Liver (tissue), 8 donors: ENCODE measurements at regions not wholly inside any gene's neighbourhood (a gene's known extent, or its start where the extent isn't known, plus 50 kb on each side); places are given as distances from the start of the nearest gene placed in this dataset.

Source experiments
- DNase-seq: peaks from one replicate; pipeline ENCODE4 v3.0.0-alpha.2; 2017; ENCODE audit warnings: low spot score
- H3K27ac ChIP-seq, 2 donors: one replicate each; pipeline ENCODE4 v1.7.0; 2013; ENCODE audit warnings: inconsistent platforms in 2 of 2, low read length in 2 of 2, control low read depth in 1 of 2, low read depth in 1 of 2, mild to moderate bottlenecking in 1 of 2
- H3K27me3 ChIP-seq, 4 donors: one replicate each; pipeline versions ENCODE4 v1.6.1 to v1.7.0; 2013; ENCODE audit warnings: low read length in 3 of 4, inconsistent platforms in 1 of 4, mild to moderate bottlenecking in 1 of 4, moderate library complexity in 1 of 4; ENCODE audit not compliant: control insufficient read depth in 4 of 4, insufficient read depth in 4 of 4
- H3K36me3 ChIP-seq, 4 donors: one replicate each; pipeline versions ENCODE4 v1.6.1 to v1.7.0; 2013; ENCODE audit warnings: low read length in 3 of 4, mild to moderate bottlenecking in 3 of 4, low read depth in 1 of 4, moderate library complexity in 1 of 4; ENCODE audit not compliant: control insufficient read depth in 4 of 4, insufficient read depth in 3 of 4
- H3K4me1 ChIP-seq, 4 donors: one replicate each; pipeline versions ENCODE4 v1.6.1 to v1.7.0; 2013; ENCODE audit warnings: low read length in 3 of 4, mild to moderate bottlenecking in 3 of 4, moderate library complexity in 1 of 4; ENCODE audit not compliant: control insufficient read depth in 4 of 4, insufficient read depth in 4 of 4
- H3K4me3 ChIP-seq, 3 donors: one replicate each; pipeline versions ENCODE4 v1.6.1 to v1.7.0; 2013; ENCODE audit warnings: low read length in 3 of 3, control low read depth in 1 of 3, low read depth in 1 of 3, mild to moderate bottlenecking in 1 of 3
- H3K9ac ChIP-seq, 2 donors: one replicate each; pipeline ENCODE4 v1.7.0; 2013; ENCODE audit warnings: low read length in 2 of 2, mild to moderate bottlenecking in 2 of 2, moderate library complexity in 2 of 2, control low read depth in 1 of 2, low read depth in 1 of 2
- H3K9me3 ChIP-seq, 4 donors: one replicate each; pipeline versions ENCODE4 v1.6.1 to v1.7.0; 2013; ENCODE audit warnings: low read length in 3 of 4; ENCODE audit not compliant: control insufficient read depth in 4 of 4
- CTCF ChIP-seq: fragments of 150-350 bp; IDR thresholded peaks from 2 replicates; pipeline ENCODE4 v1.5.1; 2017; ENCODE audit warnings: improper control_type of control experiment, low read depth, low read length; ENCODE audit not compliant: missing input control
- EGR1 ChIP-seq, 2 donors: IDR thresholded peaks; 2 replicates each; pipeline ENCODE4 v1.6.1; 2016 to 2018; ENCODE audit warnings: antibody characterized with exemption in 2 of 2, low read depth in 2 of 2
- FOXA1 ChIP-seq: IDR thresholded peaks from 2 replicates; pipeline ENCODE4 v1.6.1; 2016; ENCODE audit warnings: antibody characterized with exemption
- FOXA2 ChIP-seq: IDR thresholded peaks from 2 replicates; pipeline ENCODE4 v1.6.1; 2016; ENCODE audit warnings: antibody characterized with exemption
- GABPA ChIP-seq, 2 donors: IDR thresholded peaks in 1 of 2; conservative IDR thresholded peaks in 1 of 2; 2 replicates each; pipeline ENCODE4 v1.6.1; 2016; ENCODE audit warnings: antibody characterized with exemption in 2 of 2, mild to moderate bottlenecking in 1 of 2, moderate library complexity in 1 of 2
- HNF4A ChIP-seq, 2 donors: conservative IDR thresholded peaks; 2 replicates each; pipeline ENCODE4 v1.6.1; 2016; ENCODE audit warnings: antibody characterized with exemption in 2 of 2, mild to moderate bottlenecking in 2 of 2
- HNF4G ChIP-seq: IDR thresholded peaks from 2 replicates; pipeline ENCODE4 v1.6.1; 2016; ENCODE audit warnings: antibody characterized with exemption
- MAX ChIP-seq: IDR thresholded peaks from 2 replicates; pipeline ENCODE4 v1.6.1; 2016; ENCODE audit warnings: antibody characterized with exemption
- NR2F2 ChIP-seq: IDR thresholded peaks from 2 replicates; pipeline ENCODE4 v1.6.1; 2016; ENCODE audit warnings: antibody characterized with exemption
- REST ChIP-seq: IDR thresholded peaks from 2 replicates; pipeline ENCODE4 v1.6.1; 2016; ENCODE audit warnings: antibody characterized with exemption, mild to moderate bottlenecking
- SP1 ChIP-seq: IDR thresholded peaks from 2 replicates; pipeline ENCODE4 v1.6.1; 2018; ENCODE audit warnings: antibody characterized with exemption, mild to moderate bottlenecking
- TAF1 ChIP-seq: conservative IDR thresholded peaks from 2 replicates; pipeline ENCODE4 v1.6.1; 2016; ENCODE audit warnings: antibody characterized with exemption, mild to moderate bottlenecking
- YY1 ChIP-seq: IDR thresholded peaks from 2 replicates; pipeline ENCODE4 v1.6.1; 2016; ENCODE audit warnings: antibody characterized with exemption, mild to moderate bottlenecking
- ZBTB33 ChIP-seq: IDR thresholded peaks from 2 replicates; pipeline ENCODE4 v1.6.1; 2016; ENCODE audit warnings: antibody characterized with exemption
- whole genome bisulfite sequencing: extraction: QIAGEN DNeasy Blood & Tissue Kit; methylation state at CpG from one replicate; pipeline ENCODE4 v1.1.7; 2013; 5-methylcytosine and 5-hydroxymethylcytosine counted together
- donor health status: healthy.
- donor health status: healthy.
- donor health status: healthy.
- donor health status: healthy.
- donor health status: healthy.

GRCh38 chr3:72196377-72196929, 411.5 kb upstream of the PROK2 start:
- Histone ChIP-seq H3K36me3 (no peaks in the 10 kb centered on the region), H3K4me1 (peaks cover 0 to 12% (median 3%) of the 10 kb centered on the region in 4 donors), H3K9ac (no peak overlapping the region), H3K9me3 (peaks cover 0 to 4% (median 2%) of the 10 kb centered on the region in 4 donors), H3K4me3 (no peak overlapping the region), H3K27ac (no peak overlapping the region), H3K27me3 (no peaks in the 10 kb centered on the region)
- 87% methylated on average over 6 of the region's 6 CpGs for WGBS
- TF ChIP-seq ZBTB33 (no peak), HNF4G (no peak), FOXA2 (no peak), FOXA1 (no peak), GABPA (IDR thresholded peaks at IDR 0.05 in 1 of 2, conservative IDR thresholded peaks at IDR 0.05 in 1 of 2) (no peak), HNF4A (conservative IDR thresholded peaks at IDR 0.05) (no peak), REST (no peak), EGR1 (IDR thresholded peaks at IDR 0.05; ENCODE audit: low read depth in 2 of 2) (no peak), MAX (no peak), SP1 (no peak), TAF1 (no peak), YY1 (no peak)
- no peak for DNase-seq

GRCh38 chr3:72195895-72196294, 410.9 kb upstream of the PROK2 start:
- Histone ChIP-seq H3K27ac (no peak overlapping the region), H3K36me3 (no peaks in the 10 kb centered on the region), H3K4me3 (no peak overlapping the region), H3K9ac (no peak overlapping the region), H3K27me3 (no peaks in the 10 kb centered on the region), H3K9me3 (peaks cover 0 to 3% (median 2%) of the 10 kb centered on the region in 4 donors), H3K4me1 (peaks cover 0 to 12% (median 3%) of the 10 kb centered on the region in 4 donors)
- no peak for DNase-seq
- 94% methylated on average over 3 of the region's 3 CpGs for WGBS
- no peak for TF ChIP-seq TAF1
- no peak for TF ChIP-seq CTCF
- no peak for TF ChIP-seq HNF4G
- TF ChIP-seq FOXA2 = no peak
- TF ChIP-seq GABPA (IDR thresholded peaks at IDR 0.05 in 1 of 2, conservative IDR thresholded peaks at IDR 0.05 in 1 of 2) = no peak
- TF ChIP-seq NR2F2 = no peak
- TF ChIP-seq MAX = no peak
